ENCODE measurements at regions not wholly inside any gene's neighbourhood (a gene's known extent, or its start where the extent isn't known, plus 50 kb on each side); places are given as distances from the start of the nearest gene placed in this dataset.
A peak's percentile ranks its signal among the peaks of the same experiment; 100 is the strongest.
"Not testable (repeated sequence)": the region's sequence is repeated elsewhere in the genome, so short reads cannot be mapped to it uniquely, and the experiment has no call there.

GRCh38 chr22:22168941-22169867 is 75.4 kb upstream of the VPREB1 start:
- DNase-seq, result no peak

DNA sequence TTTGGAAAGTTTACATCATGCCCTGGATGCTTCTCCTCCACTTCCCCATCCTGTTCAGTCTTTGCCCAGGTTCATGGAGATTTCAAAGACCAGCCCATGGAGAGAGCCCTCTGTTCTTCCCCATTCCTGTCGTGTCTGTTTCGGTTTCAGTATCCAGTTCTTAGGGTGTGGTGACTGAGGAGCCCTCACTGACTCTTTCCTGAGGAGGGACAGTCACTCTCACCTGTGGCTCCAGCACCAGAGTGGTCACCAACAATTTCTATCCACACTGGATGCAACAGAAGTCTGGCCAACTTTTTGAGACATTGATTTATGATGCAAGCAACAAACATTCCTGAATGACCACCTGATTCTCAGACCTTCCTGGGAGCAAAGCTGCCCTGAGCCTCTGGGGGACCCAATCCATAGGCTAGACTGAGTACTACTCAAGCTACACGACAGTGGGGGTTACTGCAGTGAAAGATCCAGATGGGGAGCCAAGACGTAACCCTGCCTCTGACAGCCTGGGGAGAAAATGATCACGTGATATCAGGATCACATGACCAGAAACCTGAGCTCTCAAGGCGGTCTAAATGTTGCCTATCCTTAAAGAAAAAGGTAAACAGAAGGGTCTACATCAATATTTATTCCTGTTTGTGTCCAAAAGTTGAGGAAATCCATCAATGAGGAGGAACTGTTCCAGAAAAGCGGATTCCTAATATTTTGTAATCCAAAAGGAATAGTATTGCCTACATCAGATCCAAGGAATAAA is 76.2 kb upstream of the VPREB1 start:
- DNase-seq, result no peak

GRCh38 chr22:22167791-22168189 is 76.8 kb upstream of the VPREB1 start:
- no peak for DNase-seq

GRCh38 chr22:22166941-22167713 is 77.5 kb upstream of the VPREB1 start:
- DNase-seq, result no peak

GRCh38 chr22:22165936-22166710 is 78.5 kb upstream of the VPREB1 start:
- no peak for DNase-seq

DNA sequence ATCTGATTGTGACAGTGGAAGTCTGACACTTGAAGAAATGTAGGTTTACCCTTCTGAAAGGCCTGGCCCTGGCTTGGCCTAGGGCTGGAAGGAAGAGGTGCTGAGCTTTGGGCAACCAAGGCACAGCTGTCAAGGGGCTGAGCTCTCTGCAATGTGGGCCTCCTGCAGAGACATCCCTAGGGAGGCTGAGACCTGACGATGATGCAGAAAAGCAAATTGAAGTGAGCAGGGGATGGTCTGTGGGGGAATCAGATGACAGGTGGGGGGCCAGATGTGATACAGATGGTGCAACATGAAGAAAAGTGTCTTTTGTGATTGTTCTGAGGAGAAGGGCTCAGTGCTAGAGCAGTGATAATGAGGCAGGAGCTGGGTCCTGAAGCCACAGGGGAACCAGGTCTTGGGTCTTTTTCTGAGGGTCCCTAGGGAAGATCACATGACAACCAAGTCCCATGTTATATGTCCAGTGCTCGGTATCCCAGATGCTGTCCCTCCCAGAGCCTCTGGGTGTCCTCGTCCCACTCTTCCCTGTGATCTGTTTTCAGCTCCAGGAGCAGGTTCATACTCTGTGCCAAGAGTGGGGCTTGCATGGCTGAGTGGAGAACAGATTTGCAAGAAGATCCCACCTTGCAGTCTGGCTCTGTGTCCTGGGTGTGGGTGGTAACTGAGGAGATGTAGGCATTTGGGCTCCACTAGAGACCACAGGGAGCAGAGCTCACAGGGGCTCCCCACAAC is 79.9 kb upstream of the VPREB1 start:
- no peak for DNase-seq

DNA sequence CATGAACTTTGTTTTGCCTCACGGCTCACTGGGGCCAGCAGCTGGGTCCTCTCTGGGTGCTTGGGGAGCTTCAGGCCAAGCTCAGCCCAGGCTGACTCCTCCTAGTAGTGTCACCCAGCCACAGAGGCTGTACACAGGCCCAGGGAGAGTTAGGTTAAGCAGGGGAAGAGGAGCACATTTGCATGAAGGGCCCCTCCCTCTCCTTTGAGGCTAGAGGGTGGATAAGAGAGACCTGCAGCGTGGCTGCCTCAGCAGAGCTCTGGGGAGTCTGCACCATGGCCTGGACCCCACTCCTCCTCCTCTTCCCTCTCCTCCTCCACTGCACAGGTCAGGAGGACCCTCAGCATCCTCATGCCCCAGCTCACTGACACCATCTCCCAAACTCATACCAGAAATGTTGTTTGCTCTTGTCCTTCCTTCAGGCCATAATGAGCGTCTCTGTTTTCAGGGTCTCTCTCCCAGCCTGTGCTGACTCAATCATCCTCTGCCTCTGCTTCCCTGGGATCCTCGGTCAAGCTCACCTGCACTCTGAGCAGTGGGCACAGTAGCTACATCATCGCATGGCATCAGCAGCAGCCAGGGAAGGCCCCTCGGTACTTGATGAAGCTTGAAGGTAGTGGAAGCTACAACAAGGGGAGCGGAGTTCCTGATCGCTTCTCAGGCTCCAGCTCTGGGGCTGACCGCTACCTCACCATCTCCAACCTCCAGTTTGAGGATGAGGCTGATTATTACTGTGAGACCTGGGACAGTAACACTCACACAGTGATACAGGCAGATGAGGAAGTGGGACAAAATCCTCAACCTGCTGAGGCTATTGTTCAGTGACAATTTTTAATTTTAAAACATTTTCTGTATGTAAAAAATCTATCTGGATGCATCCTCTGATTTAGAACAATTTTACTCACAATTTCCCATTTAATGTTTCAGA is 82.4 kb upstream of the VPREB1 start:
- no peak for DNase-seq

- DNase-seq, result not testable (repeated sequence)
Measured at GRCh38 chr22:22160768-22161167, 83.8 kb upstream of the VPREB1 start.

GRCh38 chr22:22159384-22159783 is 85.2 kb upstream of the VPREB1 start:
- no peak for DNase-seq

- no peak for DNase-seq
Measured at GRCh38 chr22:22158965-22159364, 85.6 kb upstream of the VPREB1 start.

- no peak for DNase-seq
Measured at GRCh38 chr22:22158207-22158816, 86.3 kb upstream of the VPREB1 start.

DNA sequence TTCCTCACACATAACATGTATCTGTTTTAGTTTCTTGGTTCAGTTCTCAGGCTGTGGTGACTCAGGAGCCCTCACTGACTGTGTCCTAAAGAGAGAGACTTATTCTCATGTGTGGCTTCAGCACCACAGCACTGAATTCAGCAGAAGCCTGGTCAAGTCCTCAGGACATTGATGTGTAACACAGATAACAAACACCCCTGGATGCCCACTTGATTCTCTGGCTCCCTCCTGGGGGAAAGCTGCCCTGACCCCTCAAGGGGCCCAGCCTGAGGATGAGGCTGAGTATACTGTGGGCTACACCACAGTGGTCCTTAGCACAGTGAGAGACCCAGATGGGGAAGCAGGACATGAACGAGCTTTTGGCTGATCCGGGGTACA is 87.2 kb upstream of the VPREB1 start:
- DNase-seq, result no peak

- DNase-seq, result peak in 2 of 4 experiments; percentile 8 to 10
Measured at GRCh38 chr22:22156716-22157347, 87.8 kb upstream of the VPREB1 start.

- DNase-seq, result no peak
Measured at GRCh38 chr22:22156348-22156715, 88.3 kb upstream of the VPREB1 start.

GRCh38 chr22:22155607-22156006 is 89.0 kb upstream of the VPREB1 start:
- no peak for DNase-seq

- no peak for DNase-seq
Measured at GRCh38 chr22:22155146-22155545, 89.4 kb upstream of the VPREB1 start.

DNA sequence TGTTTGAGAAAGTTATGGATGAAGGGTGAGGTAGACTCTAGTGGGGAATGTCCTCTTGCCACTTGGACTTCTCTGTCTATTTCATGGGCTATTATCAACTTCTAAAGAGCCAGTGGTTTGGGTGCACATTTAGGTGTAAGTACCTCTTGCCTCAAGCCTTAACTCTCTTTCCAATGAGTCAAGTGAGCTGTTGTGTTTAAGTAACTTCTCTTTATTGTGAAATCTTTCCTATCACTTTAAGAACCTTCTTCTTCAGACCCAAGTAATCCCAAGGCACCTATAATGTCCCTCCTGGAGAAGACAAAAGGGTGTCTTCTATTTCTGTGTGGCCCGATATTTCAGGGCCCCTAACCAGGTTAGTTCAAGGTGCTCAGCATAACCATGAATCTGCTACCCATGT is 90.5 kb upstream of the VPREB1 start:
- DNase-seq, result no peak

DNA sequence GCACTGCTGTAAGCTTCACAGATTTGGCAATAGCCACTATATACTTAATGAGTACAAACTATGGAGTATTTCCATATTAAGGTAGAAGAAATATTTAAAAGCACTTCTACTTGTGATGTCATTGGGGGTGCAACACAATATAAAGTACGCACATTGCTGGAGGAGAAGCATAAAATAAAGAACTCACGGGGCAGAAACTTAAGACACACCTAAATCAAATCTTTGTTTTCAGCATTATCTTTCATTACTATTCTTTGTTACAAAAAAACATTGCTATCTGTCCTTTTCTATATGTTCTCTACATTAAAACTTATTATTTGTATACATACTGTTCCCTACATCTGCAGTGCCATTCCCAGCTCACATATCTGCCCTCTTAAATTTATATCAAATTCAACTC is 93.3 kb upstream of the VPREB1 start:
- no peak for DNase-seq

DNA sequence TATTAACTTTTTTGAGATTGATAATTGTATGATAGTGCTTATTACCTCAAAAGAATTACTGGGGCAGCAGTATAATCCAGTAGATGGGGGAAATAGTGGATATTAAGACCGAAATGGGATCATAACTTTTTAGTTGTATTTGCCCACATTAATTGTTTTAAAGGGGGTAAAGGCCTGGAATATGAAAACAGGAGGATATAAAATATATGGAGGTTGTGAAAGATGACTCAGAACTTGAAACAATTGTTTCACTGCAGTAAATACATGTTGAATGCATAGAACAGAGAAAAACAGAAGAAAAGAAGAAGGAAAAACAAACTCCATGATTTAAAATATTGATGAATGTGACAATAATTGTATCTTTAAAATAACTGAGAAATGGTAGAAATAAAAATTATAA is 94.1 kb upstream of the VPREB1 start:
- no peak for DNase-seq

DNA sequence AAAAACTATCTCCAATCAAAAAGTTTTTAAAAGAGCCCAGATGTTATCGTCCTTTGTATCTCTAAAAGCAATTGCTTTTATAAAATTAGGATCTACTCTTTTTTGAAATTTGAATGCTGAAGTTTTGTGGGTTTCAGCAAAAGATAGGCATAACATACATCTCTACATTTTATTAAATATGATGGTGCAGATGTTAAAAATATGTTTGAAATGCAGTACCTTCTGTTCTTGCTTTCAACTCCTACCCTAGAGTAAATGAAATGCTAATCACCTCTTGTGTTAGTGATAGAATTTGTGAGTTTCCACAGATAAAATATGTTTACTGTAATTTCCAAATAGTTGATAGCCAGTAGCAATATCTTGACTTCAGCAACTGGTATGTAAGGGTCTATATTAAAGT is 95.7 kb upstream of the VPREB1 start:
- DNase-seq, result no peak
